ENCODE measurements at regions not wholly inside any gene's neighbourhood (a gene's known extent, or its start where the extent isn't known, plus 50 kb on each side); places are given as distances from the start of the nearest gene placed in this dataset.

- no peak for TF ChIP-seq FOXA1 (IDR thresholded peaks at IDR 0.05)
- no peak for TF ChIP-seq SUZ12 (IDR thresholded peaks at IDR 0.05)
- TF ChIP-seq L3MBTL2 (conservative IDR thresholded peaks at IDR 0.05): no peak
- TF ChIP-seq BHLHE40 (IDR thresholded peaks at IDR 0.05; ENCODE audit: borderline replicate concordance): no peak
- no peak for TF ChIP-seq NFRKB (IDR thresholded peaks at IDR 0.05)
- no peak for TF ChIP-seq SP1 (IDR thresholded peaks at IDR 0.05)
- TF ChIP-seq ZNF384 (IDR thresholded peaks at IDR 0.05): no peak
- no peak for TF ChIP-seq ARNT (IDR thresholded peaks at IDR 0.05)
- TF ChIP-seq FOXM1 (IDR thresholded peaks at IDR 0.05; ENCODE audit: borderline replicate concordance): no peak
- no peak for TF ChIP-seq LEF1 (IDR thresholded peaks at IDR 0.05; ENCODE audit: borderline replicate concordance)
- TF ChIP-seq CTBP1 (IDR thresholded peaks at IDR 0.05; ENCODE audit: borderline replicate concordance): no peak
- no peak for TF ChIP-seq ELF4 (IDR thresholded peaks at IDR 0.05)
- no peak for TF ChIP-seq FOXK2 (IDR thresholded peaks at IDR 0.05)
- no peak for TF ChIP-seq TARDBP (IDR thresholded peaks at IDR 0.05)
- TF ChIP-seq HDGF (IDR thresholded peaks at IDR 0.05; ENCODE audit: borderline replicate concordance): no peak
- TF ChIP-seq PKNOX1 (IDR thresholded peaks at IDR 0.05): no peak
- no peak for DNase-seq (ENCODE audit: extremely low spot score)
- ChIA-PET CTCF (interaction anchor here (0.6 to 0.9 kb wide), 2 partner anchors 72 to 80 kb away, joined by 3 to 4 read pairs; no protein-coding TSS in a partner anchor), POLR2A (no interaction called here)
Measured at GRCh38 chr2:134198006-134198634, 55.8 kb upstream of the MGAT5 start.

DNA sequence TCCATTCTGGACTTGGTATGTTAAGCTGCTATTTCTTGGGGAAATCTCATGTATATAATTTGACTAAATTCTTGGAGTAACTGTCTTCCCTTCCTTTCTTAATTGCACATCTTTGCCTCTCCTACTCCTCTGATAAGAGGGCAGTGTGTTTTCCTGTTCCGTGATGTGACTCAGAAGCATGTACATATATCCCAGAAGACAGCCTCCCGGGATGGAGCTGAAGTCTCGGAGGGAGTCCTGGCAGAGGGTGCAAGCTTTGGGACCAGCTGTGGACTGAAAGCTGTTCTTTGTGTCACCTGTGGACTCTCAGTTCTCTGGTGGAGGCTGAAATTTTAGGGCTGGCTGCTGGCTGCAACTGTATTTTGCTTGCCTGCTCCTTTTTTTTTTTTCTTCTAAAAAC is 54.7 kb upstream of the MGAT5 start:
- no peak for TF ChIP-seq ARNT (IDR thresholded peaks at IDR 0.05)
- no peak for TF ChIP-seq HDGF (IDR thresholded peaks at IDR 0.05; ENCODE audit: borderline replicate concordance)
- TF ChIP-seq ZNF384 (IDR thresholded peaks at IDR 0.05): no peak
- TF ChIP-seq SUZ12 (IDR thresholded peaks at IDR 0.05): no peak
- no peak for TF ChIP-seq FOXM1 (IDR thresholded peaks at IDR 0.05; ENCODE audit: borderline replicate concordance)
- TF ChIP-seq L3MBTL2 (conservative IDR thresholded peaks at IDR 0.05): no peak
- no peak for TF ChIP-seq FOXA1 (IDR thresholded peaks at IDR 0.05)
- TF ChIP-seq NFRKB (IDR thresholded peaks at IDR 0.05): no peak
- no peak for TF ChIP-seq ELF4 (IDR thresholded peaks at IDR 0.05)
- no peak for TF ChIP-seq SP1 (IDR thresholded peaks at IDR 0.05)
- no peak for TF ChIP-seq LEF1 (IDR thresholded peaks at IDR 0.05; ENCODE audit: borderline replicate concordance)
- TF ChIP-seq CTBP1 (IDR thresholded peaks at IDR 0.05; ENCODE audit: borderline replicate concordance): no peak
- TF ChIP-seq TARDBP (IDR thresholded peaks at IDR 0.05): no peak
- no peak for TF ChIP-seq PKNOX1 (IDR thresholded peaks at IDR 0.05)
- TF ChIP-seq FOXK2 (IDR thresholded peaks at IDR 0.05): no peak
- TF ChIP-seq BHLHE40 (IDR thresholded peaks at IDR 0.05; ENCODE audit: borderline replicate concordance): no peak
- no peak for DNase-seq (ENCODE audit: extremely low spot score)
- ChIA-PET CTCF (interaction anchor here (0.5 to 0.9 kb wide), 3 partner anchors 79 to 190 kb away, joined by 3 to 4 read pairs (median 3); no protein-coding TSS in a partner anchor), POLR2A (no interaction called here)

DNA sequence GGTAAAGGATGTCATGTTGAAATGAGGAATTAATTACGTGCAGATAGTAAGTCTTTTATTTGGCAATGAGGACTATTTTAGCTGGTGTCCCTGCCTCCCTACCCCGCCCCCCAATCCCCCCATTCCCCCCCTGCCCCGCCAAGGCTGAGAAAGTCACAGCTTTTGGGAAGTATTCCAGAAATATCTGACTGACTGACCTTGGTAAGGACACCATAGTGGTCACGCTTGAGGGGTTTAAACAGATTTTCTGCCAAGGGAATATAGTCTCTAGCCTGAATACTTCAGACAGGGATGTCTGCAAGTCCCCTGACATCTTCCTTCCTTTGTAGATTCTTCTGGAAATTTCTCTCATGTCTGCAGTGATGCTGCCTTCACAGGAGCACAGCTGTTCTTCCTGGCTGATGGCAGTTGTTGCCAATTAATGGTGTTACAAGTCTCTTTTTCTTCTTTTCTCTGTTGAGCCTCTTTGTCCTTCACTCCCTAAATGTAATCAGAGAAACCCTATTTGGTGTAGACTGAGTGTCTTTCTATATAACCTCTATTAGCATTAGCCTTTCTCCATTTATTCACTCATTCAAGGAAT is 53.7 kb upstream of the MGAT5 start:
- ChIA-PET POLR2A (no interaction called here), CTCF (no interaction called here)
- TF ChIP-seq CTBP1 (IDR thresholded peaks at IDR 0.05; ENCODE audit: borderline replicate concordance): no peak
- TF ChIP-seq BHLHE40 (IDR thresholded peaks at IDR 0.05; ENCODE audit: borderline replicate concordance): no peak
- no peak for TF ChIP-seq FOXA1 (IDR thresholded peaks at IDR 0.05)
- no peak for TF ChIP-seq NFRKB (IDR thresholded peaks at IDR 0.05)
- no peak for TF ChIP-seq FOXK2 (IDR thresholded peaks at IDR 0.05)
- TF ChIP-seq ELF4 (IDR thresholded peaks at IDR 0.05): no peak
- no peak for TF ChIP-seq HDGF (IDR thresholded peaks at IDR 0.05; ENCODE audit: borderline replicate concordance)
- no peak for DNase-seq (ENCODE audit: extremely low spot score)

DNA sequence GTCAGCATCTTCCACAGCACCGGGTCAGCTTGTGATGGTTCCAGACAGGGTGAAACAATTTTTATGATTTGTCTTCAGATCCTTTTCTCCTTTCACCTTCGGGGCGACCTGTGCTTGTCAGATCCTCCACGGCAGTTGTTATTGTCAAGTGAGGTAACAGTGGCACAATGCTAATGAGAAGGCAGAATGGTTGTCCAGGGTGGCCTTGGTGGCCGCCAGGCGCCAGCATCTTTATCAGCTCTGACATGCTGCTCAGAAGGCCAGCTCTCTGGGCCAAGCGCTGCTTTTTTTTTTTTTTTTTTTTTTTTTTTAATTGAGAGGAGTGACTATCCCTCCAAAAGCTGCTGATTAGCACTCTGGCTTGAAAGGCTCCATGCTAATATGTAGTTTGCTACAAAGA is 52.3 kb upstream of the MGAT5 start:
- no peak for TF ChIP-seq ELF4 (IDR thresholded peaks at IDR 0.05)
- TF ChIP-seq NFRKB (IDR thresholded peaks at IDR 0.05): no peak
- no peak for TF ChIP-seq PKNOX1 (IDR thresholded peaks at IDR 0.05)
- TF ChIP-seq ZNF384 (IDR thresholded peaks at IDR 0.05): no peak
- no peak for TF ChIP-seq FOXA1 (IDR thresholded peaks at IDR 0.05)
- no peak for TF ChIP-seq HDGF (IDR thresholded peaks at IDR 0.05; ENCODE audit: borderline replicate concordance)
- no peak for TF ChIP-seq TARDBP (IDR thresholded peaks at IDR 0.05)
- TF ChIP-seq BHLHE40 (IDR thresholded peaks at IDR 0.05; ENCODE audit: borderline replicate concordance): no peak
- no peak for TF ChIP-seq SP1 (IDR thresholded peaks at IDR 0.05)
- TF ChIP-seq LEF1 (IDR thresholded peaks at IDR 0.05; ENCODE audit: borderline replicate concordance): no peak
- TF ChIP-seq FOXK2 (IDR thresholded peaks at IDR 0.05): no peak
- TF ChIP-seq SUZ12 (IDR thresholded peaks at IDR 0.05): no peak
- no peak for TF ChIP-seq CTBP1 (IDR thresholded peaks at IDR 0.05; ENCODE audit: borderline replicate concordance)
- TF ChIP-seq ARNT (IDR thresholded peaks at IDR 0.05): no peak
- no peak for TF ChIP-seq L3MBTL2 (conservative IDR thresholded peaks at IDR 0.05)
- no peak for TF ChIP-seq FOXM1 (IDR thresholded peaks at IDR 0.05; ENCODE audit: borderline replicate concordance)
- ChIA-PET POLR2A (interaction anchor here (1.4 kb wide), 1 partner anchor 82 kb away, joined by 5 read pairs; no protein-coding TSS in a partner anchor), CTCF (no interaction called here)
- no peak for DNase-seq (ENCODE audit: extremely low spot score)

GRCh38 chr2:134202371-134202770 is 51.5 kb upstream of the MGAT5 start:
- ChIA-PET CTCF (no interaction called here), POLR2A (interaction anchor here (1.4 kb wide), 1 partner anchor 83 kb away, joined by 5 read pairs; no protein-coding TSS in a partner anchor)

More at GRCh38 chr2:134202371-134202770, 51.5 kb upstream of the MGAT5 start:
- DNase-seq (ENCODE audit: extremely low spot score): no peak
- TF ChIP-seq LEF1 (IDR thresholded peaks at IDR 0.05; ENCODE audit: borderline replicate concordance): no peak
- TF ChIP-seq ELF4 (IDR thresholded peaks at IDR 0.05): no peak
- TF ChIP-seq FOXM1 (IDR thresholded peaks at IDR 0.05; ENCODE audit: borderline replicate concordance): no peak
- no peak for TF ChIP-seq CTBP1 (IDR thresholded peaks at IDR 0.05; ENCODE audit: borderline replicate concordance)
- TF ChIP-seq HDGF (IDR thresholded peaks at IDR 0.05; ENCODE audit: borderline replicate concordance): no peak
- TF ChIP-seq ZNF384 (IDR thresholded peaks at IDR 0.05): no peak
- no peak for TF ChIP-seq NFRKB (IDR thresholded peaks at IDR 0.05)
- no peak for TF ChIP-seq ARNT (IDR thresholded peaks at IDR 0.05)
- TF ChIP-seq BHLHE40 (IDR thresholded peaks at IDR 0.05; ENCODE audit: borderline replicate concordance): no peak
- TF ChIP-seq SUZ12 (IDR thresholded peaks at IDR 0.05): no peak
- TF ChIP-seq L3MBTL2 (conservative IDR thresholded peaks at IDR 0.05): no peak
- TF ChIP-seq FOXA1 (IDR thresholded peaks at IDR 0.05): no peak
- TF ChIP-seq SP1 (IDR thresholded peaks at IDR 0.05): no peak
- no peak for TF ChIP-seq FOXK2 (IDR thresholded peaks at IDR 0.05)
- no peak for TF ChIP-seq TARDBP (IDR thresholded peaks at IDR 0.05)
- no peak for TF ChIP-seq PKNOX1 (IDR thresholded peaks at IDR 0.05)
